Ishikawa (cell line): ENCODE measurements at regions not wholly inside any gene's neighbourhood (a gene's known extent, or its start where the extent isn't known, plus 50 kb on each side); places are given as distances from the start of the nearest gene placed in this dataset.

ENCODE experiments used
- CEBPB ChIP-seq: IDR thresholded peaks from 2 replicates; pipeline ENCODE4 v1.6.1; 2012
- CREB1 ChIP-seq: IDR thresholded peaks from 2 replicates; pipeline ENCODE4 v1.6.1; 2012; ENCODE audit warnings: low read depth
- EGR1 ChIP-seq: IDR thresholded peaks from 2 replicates; pipeline ENCODE4 v1.6.1; 2012
- EP300 ChIP-seq: IDR thresholded peaks from 2 replicates; pipeline ENCODE4 v1.6.1; 2012; ENCODE audit warnings: borderline replicate concordance
- FOXM1 ChIP-seq: IDR thresholded peaks from 2 replicates; pipeline ENCODE4 v1.6.1; 2012; ENCODE audit warnings: low read depth, borderline replicate concordance
- MAX ChIP-seq: IDR thresholded peaks from 2 replicates; pipeline ENCODE4 v1.6.1; 2012
- NFIC ChIP-seq: IDR thresholded peaks from 2 replicates; pipeline ENCODE4 v1.6.1; 2012
- RAD21 ChIP-seq: IDR thresholded peaks from 2 replicates; pipeline ENCODE4 v1.6.1; 2012; ENCODE audit warnings: low read depth
- REST ChIP-seq: IDR thresholded peaks from 2 replicates; pipeline ENCODE4 v1.6.1; 2012; ENCODE audit warnings: low read depth, mild to moderate bottlenecking
- TAF1 ChIP-seq: IDR thresholded peaks from 2 replicates; pipeline ENCODE4 v1.6.1; 2012; ENCODE audit warnings: low read depth, mild to moderate bottlenecking
- TCF12 ChIP-seq: IDR thresholded peaks from 2 replicates; pipeline ENCODE4 v1.6.1; 2012; ENCODE audit warnings: low read depth
- TEAD4 ChIP-seq: IDR thresholded peaks from 2 replicates; pipeline ENCODE4 v1.6.1; 2012
- USF1 ChIP-seq: IDR thresholded peaks from 2 replicates; pipeline ENCODE4 v1.6.1; 2012
- YY1 ChIP-seq: IDR thresholded peaks from 2 replicates; pipeline ENCODE4 v1.6.1; 2012; ENCODE audit warnings: low read depth
- ZBTB7A ChIP-seq: IDR thresholded peaks from 2 replicates; pipeline ENCODE4 v1.6.1; 2012; ENCODE audit warnings: low read depth

- no peak for TF ChIP-seq FOXM1
- TF ChIP-seq RAD21: no peak
- TF ChIP-seq EGR1: no peak
Measured at GRCh38 chr1:190736971-190737590, 259.4 kb upstream of the BRINP3 start.

- no peak for TF ChIP-seq EP300
- no peak for TF ChIP-seq ZBTB7A
- TF ChIP-seq CREB1: no peak
Measured at GRCh38 chr1:190738317-190738716, 260.7 kb upstream of the BRINP3 start.

- TF ChIP-seq TAF1 (no peak), EGR1 (no peak), MAX (no peak), REST (no peak)
Measured at GRCh38 chr1:190739926-190740325, 262.3 kb upstream of the BRINP3 start.

- TF ChIP-seq TAF1 (no peak), YY1 (no peak), RAD21 (no peak), CEBPB (no peak), EGR1 (no peak), CREB1 (no peak), FOXM1 (no peak), MAX (no peak), TEAD4 (no peak), TCF12 (no peak), REST (no peak), NFIC (no peak), USF1 (no peak), ZBTB7A (no peak), EP300 (no peak)
Measured at GRCh38 chr1:190747704-190748103, 270.0 kb upstream of the BRINP3 start.

GRCh38 chr1:190752131-190752530 is 274.5 kb upstream of the BRINP3 start:
- no peak for TF ChIP-seq USF1
- no peak for TF ChIP-seq TAF1
- TF ChIP-seq FOXM1: no peak
- TF ChIP-seq NFIC: no peak
- no peak for TF ChIP-seq REST
- no peak for TF ChIP-seq TCF12
- TF ChIP-seq MAX: no peak
- TF ChIP-seq EGR1: no peak
- no peak for TF ChIP-seq YY1
